Motor neuron (in vitro differentiated cells): ENCODE measurements at regions not wholly inside any gene's neighbourhood (a gene's known extent, or its start where the extent isn't known, plus 50 kb on each side); places are given as distances from the start of the nearest gene placed in this dataset.

ENCODE experiments used
- ATAC-seq, 8 experiments: fragments of 200-7000 bp; cut with Tn5 transposase; replicated peaks in 6 of 8; 2 replicates each; pipeline ENCODE4 v1.8.0; 2021; ENCODE audit warnings: mild to moderate bottlenecking in 8 of 8, moderate library complexity in 8 of 8
- H3K27ac ChIP-seq, 2 donors: fragments of 250-450 bp; sonication (Bioruptor Pico); 2 replicates each; pipeline ENCODE4 v1.9.0; 2021; ENCODE audit warnings: antibody characterized with exemption in 2 of 2, mild to moderate bottlenecking in 2 of 2, moderate library complexity in 1 of 2
- H3K4me1 ChIP-seq, 2 donors: fragments of 250-450 bp; sonication (Bioruptor Pico); replicated peaks in 1 of 2; 2 replicates each; pipeline ENCODE4 v1.6.1; 2021; ENCODE audit warnings: antibody characterized with exemption in 2 of 2, mild to moderate bottlenecking in 2 of 2, moderate library complexity in 1 of 2
- H3K4me3 ChIP-seq, 5 donors: fragments of 250-450 bp; sonication (Bioruptor Pico); 2 replicates each; pipeline ENCODE4 v1.9.0; 2021; ENCODE audit warnings: antibody characterized with exemption in 5 of 5, mild to moderate bottlenecking in 5 of 5, moderate library complexity in 4 of 5
- WGBS, 10 experiments: fragments of 450-650 bp; shearing (Covaris generic); methylation state at CpG; one replicate each; pipeline ENCODE4 v1.0.0; 2022; 5-methylcytosine and 5-hydroxymethylcytosine counted together
- in situ Hi-C, 9 experiments: fragments of 400-800 bp; cut with MboI; loops; one replicate each; pipeline ENCODE4 v1.15.0; 2021; ENCODE audit warnings: low sequenced_read_pairs in 9 of 9, low pct_unique_long_range_greater_than_20kb in 2 of 9; ENCODE audit not compliant: unreplicated experiment in 9 of 9

DNA sequence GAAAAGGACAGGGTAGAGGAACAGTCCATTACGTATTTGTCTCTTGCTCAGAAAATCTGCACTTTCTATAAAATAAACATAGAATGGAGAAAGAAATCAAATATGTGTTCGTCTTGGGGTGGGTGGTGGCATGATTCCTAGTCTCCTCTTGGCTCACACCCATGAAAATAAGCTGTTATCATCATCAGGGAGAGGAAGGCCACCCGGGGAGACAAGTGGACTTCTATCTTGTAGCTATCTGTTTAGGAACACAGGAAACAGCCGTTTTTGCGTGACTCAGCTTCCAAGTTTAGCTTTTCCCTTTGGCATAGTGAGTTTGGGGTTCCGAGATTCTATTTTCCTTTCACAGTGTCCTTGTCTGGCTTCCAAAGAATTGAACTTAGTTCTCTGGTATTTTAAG is 622.3 kb downstream of the PTPRU start:
- 0 to 93% (median 67%) methylated on average over 1 to 6 of the region's 6 CpGs for WGBS, 10 experiments
- Histone ChIP-seq H3K4me3 (no peak overlapping the region), H3K27ac (no peak overlapping the region), H3K4me1 (peaks cover 0 to 24% of the 10 kb centered on the region in 2 donors)
- no peak for ATAC-seq
- in situ Hi-C loops: no loop called here

- Histone ChIP-seq H3K4me3 (no peak overlapping the region), H3K4me1 (peaks cover 0 to 33% of the 10 kb centered on the region in 2 donors), H3K27ac (peak overlapping the region in 1 of 2 donors; percentile 54)
- peak in 3 of 8 experiments; percentile 10 to 22 (median 21) for ATAC-seq
- in situ Hi-C loops: no loop called here
- WGBS, 10 experiments: 11 to 100% (median 58%) methylated on average over 1 to 10 of the region's 12 CpGs; no CpG with 5 or more reads in 4 of the 10 experiments
Measured at GRCh38 chr1:29856340-29857114, 620.2 kb downstream of the PTPRU start.

DNA sequence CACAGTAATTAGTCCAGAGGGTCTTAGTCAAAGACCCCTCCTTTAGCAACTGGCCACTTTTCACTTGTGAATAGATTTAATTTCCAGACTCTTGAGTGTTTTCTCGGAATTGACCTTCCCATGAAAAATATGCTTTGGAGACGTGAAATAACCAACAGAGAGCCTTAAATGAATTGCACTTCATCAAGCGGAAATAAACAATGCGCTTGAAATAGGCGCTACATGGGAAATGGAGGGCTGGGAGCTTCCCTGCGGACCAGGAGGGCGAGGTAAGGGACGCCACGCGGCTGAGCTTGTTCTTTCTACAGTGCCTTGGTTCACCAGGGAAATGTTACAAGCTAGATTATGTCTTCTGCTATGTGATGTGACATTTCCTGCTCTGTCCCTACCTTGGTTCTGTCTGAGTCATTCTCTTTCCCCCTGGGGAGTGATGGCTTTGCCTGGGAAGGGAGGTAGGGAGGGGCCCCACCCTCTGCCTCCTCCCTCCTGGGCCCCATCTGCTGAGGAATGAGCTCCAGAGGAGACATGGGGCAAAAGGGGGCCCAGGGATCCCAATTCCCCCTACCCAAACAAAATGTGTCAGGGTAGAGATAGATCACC is 619.3 kb downstream of the PTPRU start:
- Histone ChIP-seq H3K4me1 (peaks cover 0 to 42% of the 10 kb centered on the region in 2 donors), H3K27ac (peak overlapping the region in 1 of 2 donors; percentile 54), H3K4me3 (no peak overlapping the region)
- WGBS, 10 experiments: 30 to 100% (median 77%) methylated on average over 1 to 10 of the region's 10 CpGs; no CpG with 5 or more reads in 1 of the 10 experiments
- in situ Hi-C loops: no loop called here
- ATAC-seq: peak in 7 of 8 experiments; percentile 44 to 87 (median 67)

DNA sequence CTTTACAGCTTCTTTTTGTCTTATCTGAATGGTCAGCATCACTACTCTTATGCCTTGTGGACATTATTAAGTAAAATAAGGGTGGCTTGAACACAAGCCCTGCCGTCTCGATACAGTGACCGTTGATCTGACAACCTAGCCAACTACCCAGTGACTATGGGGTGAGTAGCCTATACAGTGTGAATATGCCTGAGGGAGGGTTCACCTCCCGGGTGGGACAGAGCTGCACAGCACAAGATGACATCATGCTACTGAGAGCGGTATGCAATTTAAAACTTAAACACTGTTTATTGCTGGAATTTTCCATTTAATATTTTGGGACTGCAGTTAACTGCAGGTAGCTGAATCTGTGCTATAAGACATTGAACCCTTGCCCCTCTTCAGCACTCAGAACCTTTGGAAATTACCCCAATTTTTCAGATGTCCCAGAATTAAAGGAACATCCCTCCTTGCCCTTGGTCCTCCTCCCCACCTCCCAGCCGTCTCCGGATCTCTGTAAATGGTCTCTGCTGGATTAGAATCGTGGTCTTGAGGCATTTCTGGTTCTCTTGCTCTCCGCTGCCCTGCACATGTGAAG is 618.5 kb downstream of the PTPRU start:
- H3K4me1 ChIP-seq: peaks cover 0 to 42% of the 10 kb centered on the region in 2 donors
- H3K4me3 ChIP-seq: no peak overlapping the region
- peak overlapping the region in 1 of 2 donors; percentile 54 for H3K27ac ChIP-seq
- in situ Hi-C loops: no loop called here
- 0 to 90% (median 79%) methylated on average over 1 to 9 of the region's 9 CpGs; no CpG with 5 or more reads in 1 of the 10 experiments for WGBS, 10 experiments
- ATAC-seq: peak in 7 of 8 experiments; percentile 39 to 64 (median 61)

GRCh38 chr1:29853716-29854330 is 617.5 kb downstream of the PTPRU start:
- in situ Hi-C loops: no loop called here
- no peak for ATAC-seq
- WGBS, 10 experiments: 0 to 100% (median 86%) methylated on average over 1 to 9 of the region's 10 CpGs; no CpG with 5 or more reads in 1 of the 10 experiments
- Histone ChIP-seq H3K4me1 (peaks cover 0 to 42% of the 10 kb centered on the region in 2 donors), H3K27ac (no peak overlapping the region), H3K4me3 (no peak overlapping the region)

- WGBS, 10 experiments: 0 to 100% (median 95%) methylated on average over 1 to 8 of the region's 9 CpGs; no CpG with 5 or more reads in 6 of the 10 experiments
- H3K27ac ChIP-seq: no peak overlapping the region
- H3K4me1 ChIP-seq: peaks cover 0 to 42% of the 10 kb centered on the region in 2 donors
- in situ Hi-C loops: no loop called here
- no peak overlapping the region for H3K4me3 ChIP-seq
- ATAC-seq: no peak
Measured at GRCh38 chr1:29852248-29852647, 615.9 kb downstream of the PTPRU start.

- peaks cover 0 to 42% of the 10 kb centered on the region in 2 donors for H3K4me1 ChIP-seq
- H3K27ac ChIP-seq: no peak overlapping the region
- 0 to 83% (median 20%) methylated on average over 2 to 11 of the region's 11 CpGs; no CpG with 5 or more reads in 1 of the 10 experiments for WGBS, 10 experiments
- peak in 3 of 8 experiments; percentile 39 to 66 (median 54) for ATAC-seq
- in situ Hi-C loops: no loop called here
- no peak overlapping the region for H3K4me3 ChIP-seq
Measured at GRCh38 chr1:29851691-29852090, 615.4 kb downstream of the PTPRU start.

GRCh38 chr1:29849991-29850757 is 613.9 kb downstream of the PTPRU start:
- 0 to 89% (median 67%) methylated on average over 2 to 13 of the region's 14 CpGs for WGBS, 10 experiments
- H3K27ac ChIP-seq: no peak overlapping the region
- in situ Hi-C loops: no loop called here
- no peak overlapping the region for H3K4me3 ChIP-seq
- H3K4me1 ChIP-seq: peaks cover 0 to 27% of the 10 kb centered on the region in 2 donors
- ATAC-seq: no peak

GRCh38 chr1:29849038-29849750 is 612.9 kb downstream of the PTPRU start:
- Histone ChIP-seq H3K4me3 (no peak overlapping the region), H3K27ac (no peak overlapping the region), H3K4me1 (peaks cover 0 to 17% of the 10 kb centered on the region in 2 donors)
- ATAC-seq: peak in 3 of 8 experiments; percentile 25 to 62 (median 43)
- in situ Hi-C loops: no loop called here
- WGBS, 10 experiments: 37 to 100% (median 74%) methylated on average over 1 to 10 of the region's 10 CpGs; no CpG with 5 or more reads in 1 of the 10 experiments

DNA sequence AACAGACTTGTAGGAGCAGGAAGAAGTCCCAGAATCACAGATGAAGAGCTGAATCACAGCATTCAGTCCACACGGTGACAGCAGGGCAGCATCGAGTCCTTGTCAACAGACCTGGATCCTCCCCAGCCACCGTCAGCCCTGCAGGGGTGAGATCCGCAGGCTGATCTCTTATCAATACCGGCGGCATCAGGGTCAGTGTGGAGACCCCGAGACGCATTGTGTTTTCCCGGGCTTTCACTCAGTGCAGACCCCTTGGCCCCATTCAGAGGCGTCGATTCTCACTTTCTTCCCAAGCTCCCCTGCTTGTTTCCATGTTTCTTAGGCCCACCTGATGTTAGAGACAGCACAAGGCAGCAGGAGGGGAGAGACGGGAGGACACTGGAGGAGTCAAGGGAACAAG is 609.6 kb downstream of the PTPRU start:
- 31 to 80% (median 75%) methylated on average over 1 to 12 of the region's 12 CpGs; no CpG with 5 or more reads in 5 of the 10 experiments for WGBS, 10 experiments
- Histone ChIP-seq H3K4me3 (no peak overlapping the region), H3K4me1 (peaks cover 0 to 2% of the 10 kb centered on the region in 2 donors), H3K27ac (no peak overlapping the region)
- no peak for ATAC-seq
- in situ Hi-C loops: no loop called here

DNA sequence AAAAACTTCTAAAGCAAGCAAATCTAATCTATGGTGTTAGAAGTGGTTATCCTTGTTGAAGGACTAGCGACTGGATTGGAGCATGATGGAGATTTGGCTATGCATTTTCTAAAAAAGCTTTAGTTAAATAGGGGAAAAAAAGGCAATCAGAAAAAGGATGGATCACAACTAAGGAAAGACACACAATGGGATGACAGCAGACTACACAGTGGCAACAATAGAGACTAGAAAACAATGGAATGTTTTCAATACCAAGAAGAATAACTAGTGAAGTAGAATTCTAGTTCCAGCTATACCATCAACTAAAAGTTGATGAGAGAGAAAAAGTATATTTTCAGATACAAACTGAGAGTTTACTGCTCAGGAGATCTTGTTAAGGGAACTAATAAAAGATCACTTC is 605.8 kb downstream of the PTPRU start:
- Histone ChIP-seq H3K4me1 (peaks cover 0 to under 1% of the 10 kb centered on the region in 2 donors), H3K27ac (no peak overlapping the region), H3K4me3 (no peak overlapping the region)
- 0 to 75% (median 44%) methylated on average over 1 of the region's 1 CpG; no CpG with 5 or more reads in 1 of the 10 experiments for WGBS, 10 experiments
- in situ Hi-C loops: no loop called here
- ATAC-seq: no peak

DNA sequence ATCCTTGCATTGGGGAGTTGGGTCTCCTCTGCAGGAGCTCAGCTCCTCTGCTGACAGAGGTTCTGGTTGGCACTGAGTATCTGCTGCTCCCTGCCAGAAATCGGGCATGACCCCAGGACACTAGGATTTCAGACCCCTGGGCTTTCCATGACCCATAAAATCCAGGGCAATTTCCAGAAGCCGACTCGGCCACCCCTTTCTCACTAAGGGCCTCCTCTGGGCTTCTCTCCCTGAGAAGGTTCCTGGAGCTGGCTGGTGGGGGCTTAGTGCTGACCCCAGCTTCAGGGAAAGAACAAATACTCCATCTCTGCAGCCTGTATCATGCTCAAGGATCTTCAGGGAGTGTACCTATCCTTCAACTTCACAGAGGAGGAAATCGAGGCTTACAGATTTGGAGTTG is 603.4 kb downstream of the PTPRU start:
- no peak overlapping the region for H3K4me3 ChIP-seq
- H3K4me1 ChIP-seq: peaks cover 0 to 19% of the 10 kb centered on the region in 2 donors
- ATAC-seq: no peak
- in situ Hi-C loops: no loop called here
- WGBS, 10 experiments: 0 to 76% (median 46%) methylated on average over 1 to 4 of the region's 4 CpGs; no CpG with 5 or more reads in 4 of the 10 experiments
- H3K27ac ChIP-seq: no peak overlapping the region
